ENCODE measurements at regions not wholly inside any gene's neighbourhood (a gene's known extent, or its start where the extent isn't known, plus 50 kb on each side); places are given as distances from the start of the nearest gene placed in this dataset.

- intact Hi-C loops (cut with DNase I), result no loop called here
- no peaks in the 10 kb centered on the region for H3K9me3 ChIP-seq
- H3K4me1 ChIP-seq, result no peaks in the 10 kb centered on the region
- no peaks in the 10 kb centered on the region for H3K36me3 ChIP-seq
- no peak overlapping the region for H3K4me3 ChIP-seq
- no peaks in the 10 kb centered on the region for H3K27me3 ChIP-seq
- DNase-seq (ENCODE audit: extremely low spot score in 2 of 2), result no peak
- TF ChIP-seq POLR2AphosphoS5 (IDR thresholded peaks at IDR 0.05; ENCODE audit: insufficient read depth in 1 of 2, low read depth in 1 of 2) (no peak), CTCF (IDR thresholded peaks at IDR 0.05) (no peak), POLR2A (IDR thresholded peaks at IDR 0.05) (no peak)
- no peak overlapping the region for H3K27ac ChIP-seq
Measured at GRCh38 chr3:182133752-182134151, 422.0 kb downstream of the SOX2 start.

DNA sequence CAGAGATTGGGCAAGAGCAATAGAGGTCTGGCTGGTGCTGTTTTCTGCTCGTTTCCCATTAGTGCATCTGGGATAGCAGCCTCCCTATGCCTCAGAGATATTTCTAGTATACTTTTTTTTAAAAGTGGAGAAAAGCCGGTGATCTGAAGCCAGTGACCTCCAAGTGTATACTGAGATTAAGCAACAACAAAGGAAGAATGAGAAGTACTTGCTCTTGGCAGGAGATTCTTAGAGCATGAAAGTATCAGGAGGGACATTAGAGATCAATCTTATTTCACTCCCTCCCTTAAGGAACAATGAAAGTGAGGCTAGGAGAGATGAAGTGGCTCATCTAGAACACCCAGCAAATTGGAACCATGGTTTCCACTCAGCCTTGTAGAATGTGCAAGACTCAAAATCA is 423.3 kb downstream of the SOX2 start:
- intact Hi-C loops (cut with DNase I), result no loop called here
- no peaks in the 10 kb centered on the region for H3K4me1 ChIP-seq
- no peaks in the 10 kb centered on the region for H3K27me3 ChIP-seq
- no peaks in the 10 kb centered on the region for H3K36me3 ChIP-seq
- DNase-seq (ENCODE audit: extremely low spot score in 2 of 2), result no peak
- no peaks in the 10 kb centered on the region for H3K9me3 ChIP-seq
- no peak overlapping the region for H3K27ac ChIP-seq
- no peak overlapping the region for H3K4me3 ChIP-seq
- TF ChIP-seq POLR2AphosphoS5 (IDR thresholded peaks at IDR 0.05; ENCODE audit: insufficient read depth in 1 of 2, low read depth in 1 of 2) (no peak), POLR2A (IDR thresholded peaks at IDR 0.05) (no peak), CTCF (IDR thresholded peaks at IDR 0.05) (no peak)

- intact Hi-C loops (cut with DNase I), result no loop called here
- H3K4me1 ChIP-seq, result no peaks in the 10 kb centered on the region
Measured at GRCh38 chr3:182136008-182136910, 424.5 kb downstream of the SOX2 start.

DNA sequence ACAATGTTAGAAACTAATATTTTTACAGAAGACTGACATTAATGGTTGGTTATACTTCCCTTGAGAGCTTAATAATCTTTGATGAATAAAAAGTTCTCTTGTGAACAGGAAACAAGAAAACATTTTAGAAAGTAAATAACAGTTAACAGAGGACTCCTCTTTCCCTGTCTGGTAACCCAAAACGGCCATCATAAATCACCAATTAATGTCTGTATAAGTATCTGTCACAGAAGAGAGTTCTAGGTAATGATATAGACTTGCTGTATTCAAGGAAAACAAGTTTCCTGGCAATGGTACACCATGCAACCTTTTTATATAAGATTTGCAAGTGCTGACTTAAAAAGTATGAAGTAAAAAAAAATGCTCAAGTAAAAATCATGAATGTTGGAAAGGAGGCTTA is 426.7 kb downstream of the SOX2 start:
- no peak for DNase-seq (ENCODE audit: extremely low spot score in 2 of 2)
- Histone ChIP-seq H3K4me3 (no peak overlapping the region), H3K36me3 (no peaks in the 10 kb centered on the region), H3K4me1 (no peaks in the 10 kb centered on the region), H3K27ac (no peak overlapping the region), H3K27me3 (no peaks in the 10 kb centered on the region), H3K9me3 (no peaks in the 10 kb centered on the region)
- TF ChIP-seq POLR2AphosphoS5 (IDR thresholded peaks at IDR 0.05; ENCODE audit: insufficient read depth in 1 of 2, low read depth in 1 of 2) (no peak), CTCF (IDR thresholded peaks at IDR 0.05) (no peak), POLR2A (IDR thresholded peaks at IDR 0.05) (no peak)
- intact Hi-C loops (cut with DNase I), result no loop called here

More at GRCh38 chr3:182136008-182136910, 424.5 kb downstream of the SOX2 start:
- no peak for DNase-seq (ENCODE audit: extremely low spot score in 2 of 2)
- H3K4me3 ChIP-seq, result no peak overlapping the region
- H3K27ac ChIP-seq, result no peak overlapping the region
- H3K9me3 ChIP-seq, result no peaks in the 10 kb centered on the region
- no peaks in the 10 kb centered on the region for H3K36me3 ChIP-seq
- TF ChIP-seq CTCF (IDR thresholded peaks at IDR 0.05), result no peak
- TF ChIP-seq POLR2AphosphoS5 (IDR thresholded peaks at IDR 0.05; ENCODE audit: insufficient read depth in 1 of 2, low read depth in 1 of 2), result no peak
- no peak for TF ChIP-seq POLR2A (IDR thresholded peaks at IDR 0.05)
- H3K27me3 ChIP-seq, result no peaks in the 10 kb centered on the region

Data from vagina (tissue), 2 donors.